Stimulated activated CD4-positive, alpha-beta T cell treated with anti-CD3 and anti-CD28 coated beads, Interleukin-12 subunit alpha, Interleukin-12 subunit beta, amount 100 ng/mL, for 4 hours (primary cell): ENCODE measurements at regions not wholly inside any gene's neighbourhood (a gene's known extent, or its start where the extent isn't known, plus 50 kb on each side); places are given as distances from the start of the nearest gene placed in this dataset.
"Not testable (repeated sequence)": the region's sequence is repeated elsewhere in the genome, so short reads cannot be mapped to it uniquely, and the experiment has no call there.

Experiments
- DNase-seq: peaks from one replicate; pipeline ENCODE4 v3.0.0-alpha.2; 2020

DNA sequence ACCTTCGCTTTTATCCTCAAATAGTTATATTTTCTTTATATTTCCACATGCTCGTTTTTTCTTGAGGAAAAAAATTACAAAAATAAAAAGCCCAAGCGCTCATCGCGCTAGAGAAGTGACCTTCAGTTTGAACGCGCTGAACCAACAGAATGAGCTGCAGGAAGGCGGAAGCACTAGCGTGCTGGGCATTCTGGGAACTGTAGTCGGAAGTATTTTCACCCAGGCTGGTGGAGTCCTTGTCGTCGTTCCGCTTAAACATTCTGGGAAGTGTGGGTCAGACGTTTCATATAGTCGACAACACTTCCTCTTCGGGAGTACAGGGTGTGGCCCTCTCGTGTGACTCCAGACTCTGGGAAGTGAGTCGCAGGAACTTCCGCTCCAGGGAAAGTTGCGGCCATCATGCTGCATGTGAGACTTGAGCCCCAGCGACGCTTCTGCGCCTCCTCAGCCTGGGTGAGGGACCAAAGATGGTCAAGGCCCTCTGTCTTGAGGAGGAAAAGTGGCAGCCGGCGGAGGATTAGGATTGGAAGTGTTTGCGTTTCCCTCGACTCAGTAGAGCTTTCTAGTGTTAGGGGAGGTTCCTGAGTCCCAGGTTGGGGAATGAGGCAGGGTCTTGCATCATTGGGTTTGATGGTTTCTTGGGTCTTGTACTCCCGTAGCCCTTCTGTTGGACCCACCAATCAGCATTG, 84.1 kb upstream of the GPR39 start:
- not testable (repeated sequence) for DNase-seq

DNA sequence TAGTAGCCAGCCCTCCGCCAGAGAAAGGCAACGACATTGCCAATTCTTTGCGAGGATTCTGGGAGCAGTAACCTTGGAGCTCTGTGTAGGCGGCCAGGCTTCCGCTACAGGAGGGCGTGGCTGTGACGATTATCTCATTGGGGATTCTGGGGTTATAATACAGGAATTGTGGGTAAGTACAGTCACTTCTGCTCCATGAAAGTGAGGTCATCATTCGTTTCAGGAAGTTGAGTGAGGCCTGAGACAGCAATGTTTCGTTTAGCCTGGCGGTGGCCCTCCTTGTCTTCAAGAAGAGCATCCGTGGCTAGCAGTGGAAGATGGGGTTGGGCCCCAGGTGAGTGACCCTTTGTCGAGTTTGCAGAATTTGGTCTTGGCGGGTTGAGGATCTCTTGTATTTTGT, 79.5 kb upstream of the GPR39 start:
- not testable (repeated sequence) for DNase-seq

DNA sequence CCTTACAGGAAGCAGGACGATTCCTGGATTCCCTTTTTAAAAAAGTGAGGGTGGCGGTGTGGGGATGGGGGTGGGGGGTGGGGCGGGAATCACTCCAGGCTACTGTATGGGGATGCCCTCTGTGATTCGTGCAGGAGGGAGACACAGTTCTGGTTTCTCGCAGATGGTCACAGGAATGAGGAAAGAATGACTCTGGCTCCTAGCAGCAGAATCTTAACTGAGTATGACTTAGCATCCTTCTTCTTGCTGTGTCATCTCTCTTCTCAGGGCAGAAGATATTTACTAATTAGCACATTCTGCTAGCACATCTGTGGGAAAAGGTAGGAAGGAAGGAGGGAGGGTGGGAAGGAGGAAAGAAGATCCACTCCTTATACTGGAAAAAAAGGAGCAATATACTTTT, 78.8 kb upstream of the GPR39 start:
- not testable (repeated sequence) for DNase-seq

DNA sequence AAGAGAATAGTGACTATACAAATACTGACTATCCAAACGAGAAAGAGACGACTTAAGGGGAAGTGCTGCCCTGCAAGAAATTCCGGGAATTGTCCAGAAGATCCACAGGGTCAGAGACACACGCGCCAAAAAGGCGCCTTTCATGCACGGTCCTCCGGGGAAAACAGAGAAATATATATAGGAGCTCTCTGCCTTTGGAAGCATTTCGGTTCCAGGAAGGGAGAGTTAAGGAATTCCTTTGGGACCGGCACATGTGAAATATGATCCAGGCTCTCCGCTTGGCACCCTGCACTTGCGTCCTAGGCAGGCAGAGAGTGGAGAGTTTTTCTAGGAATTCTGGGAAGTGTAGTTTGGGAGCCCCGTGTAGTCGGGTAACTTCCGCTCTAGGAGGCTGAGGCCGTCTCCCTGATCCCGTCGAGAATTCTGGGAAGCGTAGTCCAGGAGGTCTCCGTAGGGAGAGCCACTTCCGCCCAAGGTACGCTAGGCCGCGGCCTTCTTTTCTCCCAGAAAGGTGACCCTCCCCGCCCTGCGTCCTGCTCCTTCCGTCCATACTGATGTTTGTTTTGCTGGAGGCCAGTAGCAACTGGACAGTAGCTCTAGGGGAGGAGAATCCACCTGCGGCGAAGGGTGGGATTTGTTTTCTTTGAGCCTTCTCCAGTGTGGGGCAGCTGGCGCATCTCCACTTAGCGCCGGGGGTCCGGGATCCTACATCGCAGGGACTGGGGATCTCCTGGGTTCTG, 69.4 kb upstream of the GPR39 start:
- DNase-seq: not testable (repeated sequence)

DNA sequence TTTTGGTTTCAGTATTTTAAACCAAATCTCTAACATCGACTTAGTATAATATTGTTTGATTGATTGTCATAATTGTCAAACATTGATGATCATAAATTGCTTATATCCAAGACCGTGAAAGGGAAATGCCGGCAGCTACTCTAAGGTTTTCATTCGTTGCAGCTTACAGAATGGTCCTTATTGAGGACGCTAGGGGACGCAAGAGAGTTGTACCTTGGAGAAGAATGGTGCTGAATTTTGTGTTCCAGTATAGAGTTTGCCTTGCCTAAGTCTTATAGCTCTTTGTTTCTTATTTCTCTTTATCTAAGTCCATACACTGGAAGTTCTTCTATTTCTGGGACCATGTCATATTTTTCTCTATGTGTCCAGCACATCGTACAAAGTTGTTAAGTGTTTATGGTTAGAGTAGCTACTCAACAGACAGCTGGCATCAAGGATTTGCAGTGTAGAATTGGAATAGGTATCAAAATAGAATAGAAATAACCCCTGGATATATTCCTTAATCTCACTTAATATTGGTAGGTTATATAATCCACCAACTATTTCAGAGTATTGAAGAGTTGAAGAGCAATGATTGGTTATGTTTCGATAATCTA, 67.4 kb upstream of the GPR39 start:
- DNase-seq: not testable (repeated sequence)

DNA sequence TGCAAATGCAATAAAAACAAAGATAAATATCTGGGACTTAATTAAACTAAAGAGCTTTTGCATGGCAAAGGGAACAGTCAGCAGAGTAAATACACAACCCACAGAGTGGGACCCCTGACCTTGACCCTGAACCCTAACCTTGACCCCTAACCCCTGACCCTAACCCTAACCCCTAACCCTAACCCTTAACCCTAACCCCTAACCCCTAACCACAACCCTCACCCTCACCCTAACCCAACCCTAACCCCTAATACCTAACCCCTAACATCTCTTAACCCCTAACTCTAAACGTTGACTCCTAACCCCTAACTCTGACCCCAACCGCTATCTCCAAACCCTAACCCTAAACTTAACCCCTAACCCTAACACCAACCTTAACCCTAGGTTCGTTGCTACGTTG, 64.9 kb upstream of the GPR39 start:
- not testable (repeated sequence) for DNase-seq

DNA sequence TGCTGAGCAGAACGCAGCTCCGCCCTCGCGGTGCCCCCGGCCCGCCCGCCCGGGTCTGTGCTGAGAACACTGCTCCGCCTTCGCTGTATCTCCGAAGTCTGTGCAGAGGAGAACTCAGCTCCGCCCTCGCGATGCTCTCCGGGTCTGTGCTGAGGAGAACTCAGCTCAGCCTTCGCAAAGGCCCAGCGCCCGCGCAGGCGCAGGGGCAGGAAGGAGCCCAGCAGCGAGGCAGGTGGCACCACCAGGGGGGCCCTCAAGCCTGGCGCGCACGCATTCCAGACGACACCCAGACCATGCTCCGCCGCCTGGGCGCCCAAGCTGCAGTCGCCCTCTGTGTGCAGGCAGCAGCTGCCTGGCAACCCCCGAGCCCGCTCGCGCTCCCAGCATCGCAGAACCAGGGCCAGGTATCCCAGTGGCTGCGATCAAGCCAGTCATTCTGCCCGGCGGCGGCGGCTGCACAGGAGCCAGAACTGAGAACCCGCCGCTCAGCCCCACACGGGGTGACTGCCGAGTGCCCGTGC, 64.1 kb upstream of the GPR39 start:
- not testable (repeated sequence) for DNase-seq

DNA sequence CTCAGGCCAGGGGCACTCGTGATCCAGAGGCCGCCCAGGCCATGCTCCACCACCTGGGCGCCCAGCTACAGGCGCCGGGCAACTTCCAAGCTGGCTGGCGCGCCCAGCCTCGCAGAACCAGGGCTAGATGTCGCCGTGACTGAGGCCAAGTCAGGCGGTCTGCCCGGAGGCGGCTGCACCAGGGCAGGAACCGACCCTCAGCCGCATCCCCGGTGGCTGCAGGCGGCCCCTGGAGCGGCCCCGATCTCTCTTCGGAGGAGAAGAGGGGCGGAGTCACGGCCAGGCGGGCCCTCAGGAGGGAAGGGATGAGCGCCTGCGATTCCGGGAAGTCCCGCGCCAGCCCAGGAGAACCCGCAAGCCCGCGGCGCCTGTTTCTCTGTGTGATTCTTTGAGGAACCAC, 63.2 kb upstream of the GPR39 start:
- DNase-seq: not testable (repeated sequence)

DNA sequence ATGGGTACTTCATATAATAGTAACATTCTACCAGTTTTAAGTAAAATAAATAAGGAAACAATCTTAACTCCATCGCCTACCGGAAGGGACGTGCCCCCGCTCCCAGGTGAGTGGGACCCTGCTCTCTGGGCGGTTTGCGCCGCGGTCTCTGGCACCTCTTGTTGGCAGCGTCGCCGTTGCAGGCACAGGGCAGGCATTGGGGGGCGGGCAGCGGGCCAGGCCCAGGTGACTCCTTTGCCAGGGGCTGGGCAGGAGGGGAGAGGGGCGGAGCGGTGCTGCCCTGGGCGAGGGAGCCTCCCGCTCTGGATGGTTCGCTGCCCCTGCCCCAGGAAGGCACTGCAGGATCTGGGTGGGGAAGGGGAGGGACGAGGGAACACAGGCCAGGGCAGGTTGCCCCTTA, 55.6 kb upstream of the GPR39 start:
- not testable (repeated sequence) for DNase-seq

DNA sequence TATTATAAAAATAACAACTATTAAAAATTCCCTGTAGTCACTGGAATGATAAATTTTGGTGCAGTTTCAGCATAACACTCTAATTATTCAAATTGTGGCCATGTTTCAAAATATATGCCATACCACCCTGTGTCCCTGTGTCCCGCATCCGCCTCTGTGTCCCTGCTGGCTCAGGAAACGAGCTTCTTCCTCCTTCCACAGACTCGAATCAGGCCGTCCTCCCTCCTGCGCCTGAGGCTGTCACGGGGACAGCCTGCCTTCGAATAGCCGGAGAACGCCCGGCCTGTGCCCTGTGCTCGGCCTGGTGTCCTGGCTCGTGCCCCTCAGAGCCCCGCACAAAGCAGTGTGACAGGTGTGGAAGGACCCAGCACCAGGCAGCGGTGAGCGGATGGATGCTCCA, 55.1 kb upstream of the GPR39 start:
- not testable (repeated sequence) for DNase-seq

DNA sequence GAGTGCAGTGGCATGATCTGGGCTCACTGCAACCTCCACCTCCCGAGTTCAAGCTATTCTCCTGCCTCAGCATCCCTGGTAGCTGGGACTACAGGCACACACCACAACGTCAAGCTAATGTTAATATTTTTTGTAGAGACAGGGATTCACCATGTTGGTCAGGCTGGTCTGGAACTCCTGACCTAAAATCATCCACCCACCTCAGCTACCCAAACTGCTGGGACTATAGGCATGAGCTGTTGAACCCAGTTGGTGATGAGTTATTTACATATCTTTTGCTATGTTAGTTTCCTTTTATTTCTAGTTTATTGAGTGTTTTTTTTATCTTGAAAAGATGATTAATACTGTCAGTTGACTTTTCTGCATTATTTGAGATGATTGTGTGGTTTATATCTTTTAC, 53.3 kb upstream of the GPR39 start:
- DNase-seq: not testable (repeated sequence)

DNA sequence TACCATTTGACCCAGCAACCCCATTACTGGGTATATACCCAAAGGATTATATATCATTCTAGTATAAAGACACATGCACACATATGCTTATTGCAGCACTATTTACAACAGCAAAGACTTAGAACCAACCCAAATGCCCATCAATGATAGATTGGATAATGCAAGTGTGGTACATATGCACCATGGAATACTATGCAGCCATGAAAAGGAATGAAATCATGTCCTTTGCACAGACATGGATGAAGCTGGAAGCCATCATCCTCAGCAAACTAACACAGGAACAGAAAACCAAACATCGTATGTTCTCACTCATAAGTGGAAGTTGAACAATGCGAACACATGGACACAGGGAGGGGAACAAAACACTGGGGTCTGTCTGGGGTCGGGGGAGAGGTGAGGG, 50.6 kb upstream of the GPR39 start:
- DNase-seq: not testable (repeated sequence)

DNA sequence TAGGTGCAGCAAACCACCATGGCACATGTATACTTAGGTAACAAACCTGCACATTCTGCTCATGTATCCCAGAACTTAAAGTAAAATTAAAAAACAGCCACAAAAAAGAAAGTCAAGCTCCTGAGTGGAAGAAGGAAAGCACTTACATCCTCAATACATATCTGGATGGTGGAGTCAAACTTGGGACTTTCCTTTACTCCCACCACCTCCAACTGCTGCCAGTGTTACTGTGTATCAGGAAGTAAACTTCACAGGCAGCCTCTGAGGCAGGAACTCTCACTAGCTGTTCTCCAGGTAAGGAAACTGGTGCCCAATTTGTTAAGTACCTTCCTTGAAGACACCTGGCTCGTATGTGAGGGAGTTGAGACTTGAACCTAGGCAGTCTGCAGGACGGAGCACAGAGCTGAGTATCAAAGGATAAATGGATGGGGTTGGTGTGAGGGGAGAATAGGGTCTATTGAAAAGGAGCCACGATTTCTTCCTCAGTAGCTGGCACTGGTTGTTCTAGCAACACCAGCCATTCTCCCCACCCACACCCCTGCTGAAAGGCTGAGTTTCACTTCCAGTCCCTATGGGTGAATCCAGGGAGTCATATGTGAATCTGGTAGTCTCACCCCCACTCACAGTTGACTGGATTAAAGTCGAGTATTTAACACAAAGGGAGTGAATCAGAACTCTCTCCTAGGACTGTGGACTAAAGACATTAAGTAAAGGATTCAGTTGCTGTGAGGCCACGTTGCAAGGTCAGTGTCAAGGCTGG, 50.0 kb upstream of the GPR39 start:
- DNase-seq: no peak
